WTC11 (cell line): ENCODE measurements at regions not wholly inside any gene's neighbourhood (a gene's known extent, or its start where the extent isn't known, plus 50 kb on each side); places are given as distances from the start of the nearest gene placed in this dataset.

ENCODE experiments used
- ATAC-seq: fragments of 200-7000 bp; cut with Tn5 transposase; 2 replicates; pipeline ENCODE4 v1.10.0; 2021; ENCODE audit warnings: mild to moderate bottlenecking, moderate library complexity
- CTCF ChIA-PET: fragments of 300-600 bp; sonication (Branson Sonifier 250); formaldehyde crosslinking; loops from one replicate; lab custom pipeline; 2021; ENCODE audit warnings: antibody characterized with exemption; lab: Charles Lee
- POLR2A ChIA-PET: fragments of 350-600 bp; sonication (Branson Sonifier 250); formaldehyde crosslinking; loops from one replicate; lab custom pipeline; 2021; ENCODE audit warnings: antibody characterized with exemption; lab: Charles Lee
- DNase-seq: peaks from one replicate; pipeline ENCODE4 v3.0.0; 2021; ENCODE audit warnings: low spot score
- H3K27ac Mint-ChIP-seq: 2 replicates; pipeline ENCODE4 v1.8.0; 2021; ENCODE audit warnings: mixed read lengths
- H3K27me3 Mint-ChIP-seq: 2 replicates; pipeline ENCODE4 v1.8.0; 2021; ENCODE audit warnings: low read depth, mild to moderate bottlenecking, moderate library complexity, mixed read lengths
- H3K36me3 Mint-ChIP-seq: 2 replicates; pipeline ENCODE4 v1.8.0; 2021; ENCODE audit warnings: mixed read lengths
- H3K4me1 Mint-ChIP-seq: 2 replicates; pipeline ENCODE4 v1.8.0; 2022; ENCODE audit warnings: mixed read lengths
- H3K4me3 Mint-ChIP-seq: 2 replicates; pipeline ENCODE4 v1.8.0; 2021; ENCODE audit warnings: mild to moderate bottlenecking, moderate library complexity, mixed read lengths
- H3K9me3 Mint-ChIP-seq: 2 replicates; pipeline ENCODE4 v1.8.0; 2021; ENCODE audit warnings: mixed read lengths
- AR ChIP-seq: fragments of 250-450 bp; sonication (Bioruptor Pico); IDR thresholded peaks from 2 replicates; pipeline ENCODE4 v1.9.0; 2021; ENCODE audit warnings: mild to moderate bottlenecking
- ATF1 ChIP-seq: sonication (generic); formaldehyde crosslinking; IDR thresholded peaks from 2 replicates; pipeline ENCODE4 v1.8.1; 2023; ENCODE audit warnings: mild to moderate bottlenecking, moderate library complexity, missing genetic modification reagents
- ATF2 ChIP-seq: sonication (generic); formaldehyde crosslinking; IDR thresholded peaks from 2 replicates; pipeline ENCODE4 v1.8.1; 2022; ENCODE audit warnings: low read depth, missing genetic modification reagents, borderline replicate concordance
- CDX4 ChIP-seq: fragments of 250-450 bp; sonication (Bioruptor Pico); IDR thresholded peaks from 2 replicates; pipeline ENCODE4 v1.9.0; 2021; ENCODE audit warnings: moderate library complexity, mild to moderate bottlenecking, inconsistent platforms, borderline replicate concordance
- ELF4 ChIP-seq: sonication (generic); formaldehyde crosslinking; IDR thresholded peaks from 2 replicates; pipeline ENCODE4 v1.8.1; 2022; ENCODE audit warnings: low read depth, mild to moderate bottlenecking, moderate library complexity, missing genetic modification reagents
- ETV6 ChIP-seq: sonication (generic); formaldehyde crosslinking; IDR thresholded peaks from 2 replicates; pipeline ENCODE4 v1.8.1; 2022; ENCODE audit warnings: mild to moderate bottlenecking, missing genetic modification reagents
- FOXJ3 ChIP-seq: sonication (generic); formaldehyde crosslinking; IDR thresholded peaks from 2 replicates; pipeline ENCODE4 v1.9.0; 2021; ENCODE audit warnings: missing genetic modification reagents, mild to moderate bottlenecking, borderline replicate concordance
- FOXP4 ChIP-seq: sonication (generic); formaldehyde crosslinking; IDR thresholded peaks from 2 replicates; pipeline ENCODE4 v1.8.0; 2022; ENCODE audit warnings: mild to moderate bottlenecking, missing genetic modification reagents
- HMGA2 ChIP-seq: fragments of 250-450 bp; sonication (Bioruptor Pico); IDR thresholded peaks from 2 replicates; pipeline ENCODE4 v1.4.0; 2021; ENCODE audit warnings: mild to moderate bottlenecking, moderate library complexity
- JAZF1 ChIP-seq: fragments of 250-450 bp; sonication (Bioruptor Pico); IDR thresholded peaks from 2 replicates; pipeline ENCODE4 v1.9.0; 2021; ENCODE audit warnings: moderate library complexity, mild to moderate bottlenecking, inconsistent platforms
- KAT7 ChIP-seq: sonication (generic); formaldehyde crosslinking; IDR thresholded peaks from 2 replicates; pipeline ENCODE4 v1.8.1; 2023; ENCODE audit warnings: missing genetic modification reagents, mild to moderate bottlenecking, borderline replicate concordance
- MYBL2 ChIP-seq: sonication (generic); formaldehyde crosslinking; IDR thresholded peaks from 2 replicates; pipeline ENCODE4 v1.8.1; 2023; ENCODE audit warnings: mild to moderate bottlenecking, moderate library complexity, missing genetic modification reagents
- NR3C1 ChIP-seq: sonication (generic); formaldehyde crosslinking; conservative IDR thresholded peaks from 2 replicates; pipeline ENCODE4 v1.8.1; 2023; ENCODE audit warnings: low read depth, mild to moderate bottlenecking, missing genetic modification reagents
- OVOL2 ChIP-seq: fragments of 250-450 bp; sonication (Bioruptor Pico); IDR thresholded peaks from 2 replicates; pipeline ENCODE4 v1.9.0; 2021; ENCODE audit warnings: mild to moderate bottlenecking, borderline replicate concordance
- RELA ChIP-seq: sonication (generic); formaldehyde crosslinking; IDR thresholded peaks from 2 replicates; pipeline ENCODE4 v1.8.1; 2022; ENCODE audit warnings: missing genetic modification reagents, mild to moderate bottlenecking, borderline replicate concordance
- SP1 ChIP-seq: sonication (generic); formaldehyde crosslinking; conservative IDR thresholded peaks from 2 replicates; pipeline ENCODE4 v1.8.1; 2022; ENCODE audit warnings: missing genetic modification reagents
- TEAD4 ChIP-seq: sonication (generic); formaldehyde crosslinking; IDR thresholded peaks from 2 replicates; pipeline ENCODE4 v1.8.0; 2022; ENCODE audit warnings: mild to moderate bottlenecking, missing genetic modification reagents
- ZNF219 ChIP-seq: sonication (generic); formaldehyde crosslinking; IDR thresholded peaks from 2 replicates; pipeline ENCODE4 v1.8.0; 2023; ENCODE audit warnings: missing genetic modification reagents, mild to moderate bottlenecking, borderline replicate concordance
- ZNF423 ChIP-seq: fragments of 250-450 bp; sonication (Bioruptor Pico); IDR thresholded peaks from 2 replicates; pipeline ENCODE4 v2.1.2; 2022; ENCODE audit warnings: mild to moderate bottlenecking, moderate library complexity
- TF ChIP-seq, protein P1 (sequence below): sonication (generic); formaldehyde crosslinking; IDR thresholded peaks from 2 replicates; pipeline ENCODE4 v1.8.0; 2022; ENCODE audit warnings: mild to moderate bottlenecking, missing genetic modification reagents
- TF ChIP-seq, protein P2 (sequence below): sonication (generic); formaldehyde crosslinking; IDR thresholded peaks from 2 replicates; pipeline ENCODE4 v1.8.1; 2023; ENCODE audit warnings: mild to moderate bottlenecking, moderate library complexity, missing genetic modification reagents
- TF ChIP-seq, protein P3 (sequence below): sonication (generic); formaldehyde crosslinking; IDR thresholded peaks from 2 replicates; pipeline ENCODE4 v1.8.0; 2022; ENCODE audit warnings: mild to moderate bottlenecking, missing genetic modification reagents
- TF ChIP-seq, protein P4 (sequence below): fragments of 250-450 bp; sonication (Bioruptor Pico); IDR thresholded peaks from 2 replicates; pipeline ENCODE4 v1.8.0; 2021; ENCODE audit warnings: mild to moderate bottlenecking
- TF ChIP-seq, protein P5 (sequence below): fragments of 250-450 bp; sonication (Bioruptor Pico); IDR thresholded peaks from 2 replicates; pipeline ENCODE4 v1.9.0; 2021; ENCODE audit warnings: mild to moderate bottlenecking

DNA sequence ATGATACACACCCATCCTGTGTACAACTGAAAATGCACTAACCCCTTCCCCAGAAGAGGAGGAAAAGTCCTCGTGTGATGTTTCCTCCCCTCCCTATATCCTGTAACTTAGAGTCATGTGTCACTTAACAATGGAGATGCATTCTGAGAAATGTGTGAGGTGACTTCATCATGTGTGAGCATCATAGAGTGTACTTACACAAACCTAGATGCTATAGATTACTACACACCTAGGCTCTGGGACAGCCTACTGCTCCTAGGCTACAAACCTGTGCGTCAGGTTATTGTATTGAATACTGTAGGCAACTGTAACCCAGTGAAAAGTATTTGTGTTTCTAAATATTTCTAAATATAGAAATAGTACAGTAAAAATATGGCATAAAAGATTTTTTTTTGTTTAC lies 98.6 kb upstream of the FAM180A start:
- POLR2A ChIA-PET = no interaction called here
- no peak overlapping the region for H3K4me3 Mint-ChIP-seq
- TF ChIP-seq TEAD4 (CRISPR knock-in tag) (no peak), RELA (CRISPR knock-in tag) (no peak), MYBL2 (CRISPR knock-in tag) (no peak), FOXJ3 (CRISPR knock-in tag) (no peak), FOXP4 (CRISPR knock-in tag) (no peak), KAT7 (CRISPR knock-in tag) (no peak), ETV6 (no peak), OVOL2 (CRISPR knock-in tag) (no peak), NR3C1 (CRISPR knock-in tag) (no peak), ZNF219 (no peak), ATF1 (CRISPR knock-in tag) (no peak), HMGA2 (CRISPR knock-in tag) (no peak)
- TF ChIP-seq, protein P1, sequence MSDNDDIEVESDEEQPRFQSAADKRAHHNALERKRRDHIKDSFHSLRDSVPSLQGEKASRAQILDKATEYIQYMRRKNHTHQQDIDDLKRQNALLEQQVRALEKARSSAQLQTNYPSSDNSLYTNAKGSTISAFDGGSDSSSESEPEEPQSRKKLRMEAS (CRISPR knock-in tag) = no peak
- TF ChIP-seq, protein P2, sequence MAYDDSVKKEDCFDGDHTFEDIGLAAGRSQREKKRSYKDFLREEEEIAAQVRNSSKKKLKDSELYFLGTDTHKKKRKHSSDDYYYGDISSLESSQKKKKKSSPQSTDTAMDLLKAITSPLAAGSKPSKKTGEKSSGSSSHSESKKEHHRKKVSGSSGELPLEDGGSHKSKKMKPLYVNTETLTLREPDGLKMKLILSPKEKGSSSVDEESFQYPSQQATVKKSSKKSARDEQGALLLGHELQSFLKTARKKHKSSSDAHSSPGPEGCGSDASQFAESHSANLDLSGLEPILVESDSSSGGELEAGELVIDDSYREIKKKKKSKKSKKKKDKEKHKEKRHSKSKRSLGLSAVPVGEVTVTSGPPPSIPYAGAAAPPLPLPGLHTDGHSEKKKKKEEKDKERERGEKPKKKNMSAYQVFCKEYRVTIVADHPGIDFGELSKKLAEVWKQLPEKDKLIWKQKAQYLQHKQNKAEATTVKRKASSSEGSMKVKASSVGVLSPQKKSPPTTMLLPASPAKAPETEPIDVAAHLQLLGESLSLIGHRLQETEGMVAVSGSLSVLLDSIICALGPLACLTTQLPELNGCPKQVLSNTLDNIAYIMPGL (CRISPR knock-in tag) = no peak
- TF ChIP-seq, all 79 proteins: peak for 0
- H3K9me3 Mint-ChIP-seq = peaks cover 6% of the 10 kb centered on the region
- peaks cover 4% of the 10 kb centered on the region; the same call in 1 of the 2 replicates for H3K36me3 Mint-ChIP-seq
- CTCF ChIA-PET = interaction anchor here (0.9 kb wide), 1 partner anchor 13 kb away, joined by 3 read pairs; no protein-coding TSS in a partner anchor
- H3K27me3 Mint-ChIP-seq = no peaks in the 10 kb centered on the region
- peaks cover 4% of the 10 kb centered on the region for H3K4me1 Mint-ChIP-seq
- no peak for DNase-seq
- no peak overlapping the region for H3K27ac Mint-ChIP-seq
- no peak for ATAC-seq

- Mint-ChIP-seq H3K36me3 (no peaks in the 10 kb centered on the region), H3K27ac (no peak overlapping the region), H3K4me3 (no peak overlapping the region), H3K27me3 (no peaks in the 10 kb centered on the region), H3K9me3 (no peaks in the 10 kb centered on the region), H3K4me1 (peaks cover 4% of the 10 kb centered on the region)
- ChIA-PET POLR2A (no interaction called here), CTCF (interaction anchor here (0.6 to 0.9 kb wide), 2 partner anchors 12 to 1028 kb away, joined by 3 read pairs; no protein-coding TSS in a partner anchor)
- no peak for DNase-seq
- 0 out of 2 replicates have a peak, but pooled peaks have one; percentile 22 for ATAC-seq
- TF ChIP-seq, protein P3, sequence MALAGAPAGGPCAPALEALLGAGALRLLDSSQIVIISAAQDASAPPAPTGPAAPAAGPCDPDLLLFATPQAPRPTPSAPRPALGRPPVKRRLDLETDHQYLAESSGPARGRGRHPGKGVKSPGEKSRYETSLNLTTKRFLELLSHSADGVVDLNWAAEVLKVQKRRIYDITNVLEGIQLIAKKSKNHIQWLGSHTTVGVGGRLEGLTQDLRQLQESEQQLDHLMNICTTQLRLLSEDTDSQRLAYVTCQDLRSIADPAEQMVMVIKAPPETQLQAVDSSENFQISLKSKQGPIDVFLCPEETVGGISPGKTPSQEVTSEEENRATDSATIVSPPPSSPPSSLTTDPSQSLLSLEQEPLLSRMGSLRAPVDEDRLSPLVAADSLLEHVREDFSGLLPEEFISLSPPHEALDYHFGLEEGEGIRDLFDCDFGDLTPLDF = no peak
- TF ChIP-seq JAZF1 (CRISPR knock-in tag) (no peak), ZNF423 (CRISPR knock-in tag) (no peak), SP1 (CRISPR knock-in tag) (no peak), CDX4 (CRISPR knock-in tag) (no peak), AR (CRISPR knock-in tag) (no peak), TEAD4 (CRISPR knock-in tag) (no peak), NR3C1 (CRISPR knock-in tag) (no peak), ELF4 (CRISPR knock-in tag) (no peak), ATF2 (no peak)
- TF ChIP-seq, protein P4, sequence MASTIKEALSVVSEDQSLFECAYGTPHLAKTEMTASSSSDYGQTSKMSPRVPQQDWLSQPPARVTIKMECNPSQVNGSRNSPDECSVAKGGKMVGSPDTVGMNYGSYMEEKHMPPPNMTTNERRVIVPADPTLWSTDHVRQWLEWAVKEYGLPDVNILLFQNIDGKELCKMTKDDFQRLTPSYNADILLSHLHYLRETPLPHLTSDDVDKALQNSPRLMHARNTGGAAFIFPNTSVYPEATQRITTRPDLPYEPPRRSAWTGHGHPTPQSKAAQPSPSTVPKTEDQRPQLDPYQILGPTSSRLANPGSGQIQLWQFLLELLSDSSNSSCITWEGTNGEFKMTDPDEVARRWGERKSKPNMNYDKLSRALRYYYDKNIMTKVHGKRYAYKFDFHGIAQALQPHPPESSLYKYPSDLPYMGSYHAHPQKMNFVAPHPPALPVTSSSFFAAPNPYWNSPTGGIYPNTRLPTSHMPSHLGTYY (CRISPR knock-in tag) = no peak
- TF ChIP-seq, protein P5, sequence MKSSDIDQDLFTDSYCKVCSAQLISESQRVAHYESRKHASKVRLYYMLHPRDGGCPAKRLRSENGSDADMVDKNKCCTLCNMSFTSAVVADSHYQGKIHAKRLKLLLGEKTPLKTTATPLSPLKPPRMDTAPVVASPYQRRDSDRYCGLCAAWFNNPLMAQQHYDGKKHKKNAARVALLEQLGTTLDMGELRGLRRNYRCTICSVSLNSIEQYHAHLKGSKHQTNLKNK (CRISPR knock-in tag) = no peak
Measured at GRCh38 chr7:135846339-135846738, 97.7 kb upstream of the FAM180A start.
